GM12892 (cell line): ENCODE measurements at regions not wholly inside any gene's neighbourhood (a gene's known extent, or its start where the extent isn't known, plus 50 kb on each side); places are given as distances from the start of the nearest gene placed in this dataset.
A peak's percentile ranks its signal among the peaks of the same experiment; 100 is the strongest.

Experiments
- DNase-seq: peaks from one replicate; pipeline ENCODE4 v3.0.0; 2011; ENCODE audit not compliant: insufficient read length
- FAIRE-seq: peaks from 2 replicates; lab custom pipeline; 2011; peaks lifted over from hg19 to GRCh38; lab: Jason Lieb, UNC
- POLR2A ChIP-seq: IDR thresholded peaks from 2 replicates; pipeline ENCODE4 v1.6.1; 2011; ENCODE audit warnings: low read depth, low read length, control low read depth
- POLR2AphosphoS5 ChIP-seq: IDR thresholded peaks from 2 replicates; pipeline ENCODE4 v1.6.1; 2011; ENCODE audit warnings: low read depth, low read length, control low read depth
- TAF1 ChIP-seq: IDR thresholded peaks from 2 replicates; pipeline ENCODE4 v1.6.1; 2011; ENCODE audit warnings: low read depth, mild to moderate bottlenecking, control low read depth, low read length, borderline replicate concordance

- FAIRE-seq: peak; percentile 21
- TF ChIP-seq POLR2AphosphoS5 (no peak), POLR2A (no peak), TAF1 (no peak)
- no peak for DNase-seq
Measured at GRCh38 chr18:22872900-22873537, 60.1 kb upstream of the RBBP8 start.

- TF ChIP-seq TAF1: no peak
- no peak for TF ChIP-seq POLR2AphosphoS5
- no peak for TF ChIP-seq POLR2A
- FAIRE-seq (no peak), DNase-seq (no peak)
Measured at GRCh38 chr18:22879293-22879692, 53.8 kb upstream of the RBBP8 start.

- no peak for FAIRE-seq
Measured at GRCh38 chr18:22882084-22882483, 51.0 kb upstream of the RBBP8 start.

GRCh38 chr18:22883179-22883578, 49.9 kb upstream of the RBBP8 start:
- DNase-seq: no peak
- FAIRE-seq: no peak
- TF ChIP-seq TAF1 (no peak), POLR2A (no peak)

More at GRCh38 chr18:22882084-22882483, 51.0 kb upstream of the RBBP8 start:
- TF ChIP-seq POLR2AphosphoS5: no peak
- no peak for TF ChIP-seq POLR2A
- no peak for TF ChIP-seq TAF1
- no peak for DNase-seq
